ENCODE measurements at regions not wholly inside any gene's neighbourhood (a gene's known extent, or its start where the extent isn't known, plus 50 kb on each side); places are given as distances from the start of the nearest gene placed in this dataset.

DNA sequence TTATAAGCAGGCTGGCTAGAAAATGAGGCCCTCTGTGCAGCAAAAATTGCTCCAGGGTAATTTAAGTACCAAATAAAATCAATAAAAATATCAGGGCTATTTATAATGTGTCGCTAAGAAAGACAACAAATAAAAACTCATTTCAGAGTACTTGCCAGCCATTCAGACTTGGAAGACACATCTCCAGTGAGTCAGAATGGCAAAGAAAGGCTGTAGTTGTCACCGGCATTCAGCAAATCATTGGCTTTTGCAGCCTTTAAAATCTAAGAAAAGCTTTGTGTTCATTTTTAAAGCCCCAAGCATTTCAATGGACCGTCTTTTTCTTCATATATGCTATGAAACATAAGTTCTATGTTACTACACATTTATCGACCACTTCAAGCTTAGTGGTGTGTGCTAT, 141.1 kb upstream of the HNMT start:
- Histone ChIP-seq H3K4me1 (ENCODE audit: insufficient read depth, low read length) (no peaks in the 10 kb centered on the region), H4K20me1 (ENCODE audit: insufficient read depth, low read length) (no peaks in the 10 kb centered on the region), H3K9ac (ENCODE audit: low read depth, low read length) (no peak overlapping the region), H3K79me2 (ENCODE audit: insufficient read depth, low read length) (no peaks in the 10 kb centered on the region), H3K4me3 (ENCODE audit: low read depth in 1 of 2, low read length in 2 of 2) (no peak overlapping the region), H3K36me3 (ENCODE audit: insufficient read depth, low read length) (no peaks in the 10 kb centered on the region), H3K27ac (ENCODE audit: low read length) (no peak overlapping the region), H3K9me3 (ENCODE audit: insufficient read depth, low read length, severe bottlenecking) (no peaks in the 10 kb centered on the region), H3K4me2 (ENCODE audit: insufficient read depth, low read length) (no peak overlapping the region), H2AFZ (ENCODE audit: low read depth, low read length) (no peak overlapping the region), H3K27me3 (ENCODE audit: insufficient read depth, low read length, poor library complexity) (no peaks in the 10 kb centered on the region)
- TF ChIP-seq EZH2 (IDR thresholded peaks at IDR 0.05; ENCODE audit: borderline replicate concordance, low read depth, low read length, severe bottlenecking): no peak
- TF ChIP-seq, protein P1, sequence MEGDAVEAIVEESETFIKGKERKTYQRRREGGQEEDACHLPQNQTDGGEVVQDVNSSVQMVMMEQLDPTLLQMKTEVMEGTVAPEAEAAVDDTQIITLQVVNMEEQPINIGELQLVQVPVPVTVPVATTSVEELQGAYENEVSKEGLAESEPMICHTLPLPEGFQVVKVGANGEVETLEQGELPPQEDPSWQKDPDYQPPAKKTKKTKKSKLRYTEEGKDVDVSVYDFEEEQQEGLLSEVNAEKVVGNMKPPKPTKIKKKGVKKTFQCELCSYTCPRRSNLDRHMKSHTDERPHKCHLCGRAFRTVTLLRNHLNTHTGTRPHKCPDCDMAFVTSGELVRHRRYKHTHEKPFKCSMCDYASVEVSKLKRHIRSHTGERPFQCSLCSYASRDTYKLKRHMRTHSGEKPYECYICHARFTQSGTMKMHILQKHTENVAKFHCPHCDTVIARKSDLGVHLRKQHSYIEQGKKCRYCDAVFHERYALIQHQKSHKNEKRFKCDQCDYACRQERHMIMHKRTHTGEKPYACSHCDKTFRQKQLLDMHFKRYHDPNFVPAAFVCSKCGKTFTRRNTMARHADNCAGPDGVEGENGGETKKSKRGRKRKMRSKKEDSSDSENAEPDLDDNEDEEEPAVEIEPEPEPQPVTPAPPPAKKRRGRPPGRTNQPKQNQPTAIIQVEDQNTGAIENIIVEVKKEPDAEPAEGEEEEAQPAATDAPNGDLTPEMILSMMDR (IDR thresholded peaks at IDR 0.05; ENCODE audit: borderline replicate concordance, extremely low read depth, low read length, poor library complexity, severe bottlenecking): no peak
- no peak for ATAC-seq (ENCODE audit: insufficient read depth, low read depth)
- no peak for DNase-seq

DNA sequence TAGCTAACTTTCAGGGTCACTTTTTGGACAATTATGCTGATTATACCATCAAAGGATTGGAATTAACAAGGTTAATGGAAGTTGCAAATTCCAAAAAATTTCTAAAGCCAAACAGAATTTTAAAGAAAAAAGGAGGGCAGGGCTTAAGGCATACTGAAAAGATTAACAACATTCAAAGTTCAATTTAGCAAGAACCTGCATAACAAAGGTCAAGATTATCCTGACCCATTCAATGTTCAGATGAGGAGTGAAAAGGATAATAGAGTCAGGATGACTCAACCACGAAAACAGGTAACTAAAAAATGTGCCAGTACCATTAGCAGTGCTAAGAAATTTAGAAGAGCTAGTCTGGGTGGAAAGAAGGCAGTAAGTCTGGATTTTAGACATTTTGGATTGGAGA, 139.8 kb upstream of the HNMT start:
- H3K4me3 ChIP-seq (ENCODE audit: low read depth in 1 of 2, low read length in 2 of 2): no peak overlapping the region
- ATAC-seq (ENCODE audit: insufficient read depth, low read depth): no peak
- H3K4me2 ChIP-seq (ENCODE audit: insufficient read depth, low read length): no peak overlapping the region

DNA sequence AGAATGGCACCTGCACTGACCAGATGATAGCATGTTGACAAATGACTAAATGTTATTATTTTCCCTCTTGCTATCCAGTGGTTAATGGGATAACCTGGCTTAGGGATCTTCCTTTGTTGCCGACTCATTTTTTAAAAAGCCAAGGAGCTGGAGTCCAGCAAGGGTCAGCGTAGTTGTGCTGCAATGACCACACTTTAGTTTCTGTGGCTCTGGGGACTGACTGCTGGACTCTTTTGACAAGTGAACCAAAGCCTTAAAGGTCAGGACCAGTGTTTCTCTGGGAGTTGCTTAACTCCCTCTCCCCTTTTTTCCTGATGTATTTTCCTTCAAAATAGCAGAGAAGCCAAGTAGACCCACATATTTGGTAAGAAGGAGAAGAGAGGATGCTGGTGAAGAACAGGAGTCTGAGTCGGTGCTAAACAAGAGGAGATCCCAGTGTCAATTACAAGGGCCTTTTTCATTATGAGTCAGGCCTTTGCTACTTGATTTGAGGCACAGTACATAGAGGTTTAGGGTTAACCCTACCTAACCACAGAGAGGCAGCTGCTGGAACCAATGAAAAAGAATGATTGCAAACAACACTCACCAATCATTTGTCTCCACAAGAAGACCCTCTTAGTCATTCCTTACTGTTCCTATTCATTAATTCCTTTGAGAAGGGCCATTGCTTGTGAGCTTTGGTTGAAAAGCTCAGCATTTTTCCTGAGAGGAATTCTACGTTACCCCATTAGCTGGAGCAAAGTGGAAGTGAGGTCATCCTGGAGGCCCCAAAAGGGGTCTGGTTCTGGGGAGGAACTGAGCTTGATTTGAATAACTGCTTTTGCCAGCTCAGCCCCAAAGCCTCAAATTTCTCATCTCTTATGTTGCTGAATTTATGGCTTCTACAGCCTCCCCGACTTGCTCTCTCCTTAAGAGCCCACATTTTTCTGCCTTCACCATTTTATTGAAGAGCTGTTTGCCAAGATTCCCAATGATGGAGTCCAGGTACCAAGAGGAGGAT, 137.6 kb upstream of the HNMT start:
- H3K27me3 ChIP-seq (ENCODE audit: insufficient read depth, low read length, poor library complexity): no peaks in the 10 kb centered on the region
- DNase-seq (no peak), ATAC-seq (ENCODE audit: insufficient read depth, low read depth) (no peak)
- no peaks in the 10 kb centered on the region for H4K20me1 ChIP-seq (ENCODE audit: insufficient read depth, low read length)
- no peaks in the 10 kb centered on the region for H3K9me3 ChIP-seq (ENCODE audit: insufficient read depth, low read length, severe bottlenecking)
- TF ChIP-seq, protein P1 (IDR thresholded peaks at IDR 0.05; ENCODE audit: borderline replicate concordance, extremely low read depth, low read length, poor library complexity, severe bottlenecking): no peak
- TF ChIP-seq EZH2 (IDR thresholded peaks at IDR 0.05; ENCODE audit: borderline replicate concordance, low read depth, low read length, severe bottlenecking): no peak
- no peaks in the 10 kb centered on the region for H3K79me2 ChIP-seq (ENCODE audit: insufficient read depth, low read length)
- H3K9ac ChIP-seq (ENCODE audit: low read depth, low read length): no peak overlapping the region
- no peak overlapping the region for H3K27ac ChIP-seq (ENCODE audit: low read length)
- no peaks in the 10 kb centered on the region for H3K36me3 ChIP-seq (ENCODE audit: insufficient read depth, low read length)
- no peak overlapping the region for H3K4me2 ChIP-seq (ENCODE audit: insufficient read depth, low read length)
- no peaks in the 10 kb centered on the region for H3K4me1 ChIP-seq (ENCODE audit: insufficient read depth, low read length)
- H2AFZ ChIP-seq (ENCODE audit: low read depth, low read length): no peak overlapping the region
- no peak overlapping the region for H3K4me3 ChIP-seq (ENCODE audit: low read depth in 1 of 2, low read length in 2 of 2)

More for the DNA sequence above, 139.8 kb upstream of the HNMT start:
- Histone ChIP-seq H4K20me1 (ENCODE audit: insufficient read depth, low read length) (no peaks in the 10 kb centered on the region), H3K79me2 (ENCODE audit: insufficient read depth, low read length) (no peaks in the 10 kb centered on the region), H3K4me1 (ENCODE audit: insufficient read depth, low read length) (no peaks in the 10 kb centered on the region), H3K9me3 (ENCODE audit: insufficient read depth, low read length, severe bottlenecking) (no peaks in the 10 kb centered on the region), H3K36me3 (ENCODE audit: insufficient read depth, low read length) (no peaks in the 10 kb centered on the region), H3K27ac (ENCODE audit: low read length) (no peak overlapping the region), H3K27me3 (ENCODE audit: insufficient read depth, low read length, poor library complexity) (no peaks in the 10 kb centered on the region), H2AFZ (ENCODE audit: low read depth, low read length) (no peak overlapping the region), H3K9ac (ENCODE audit: low read depth, low read length) (no peak overlapping the region)
- no peak for DNase-seq
- no peak for TF ChIP-seq EZH2 (IDR thresholded peaks at IDR 0.05; ENCODE audit: borderline replicate concordance, low read depth, low read length, severe bottlenecking)
- TF ChIP-seq, protein P1 (IDR thresholded peaks at IDR 0.05; ENCODE audit: borderline replicate concordance, extremely low read depth, low read length, poor library complexity, severe bottlenecking): no peak

Data from DND-41 (cell line).